ENCODE measurements at regions not wholly inside any gene's neighbourhood (a gene's known extent, or its start where the extent isn't known, plus 50 kb on each side); places are given as distances from the start of the nearest gene placed in this dataset.

DNA sequence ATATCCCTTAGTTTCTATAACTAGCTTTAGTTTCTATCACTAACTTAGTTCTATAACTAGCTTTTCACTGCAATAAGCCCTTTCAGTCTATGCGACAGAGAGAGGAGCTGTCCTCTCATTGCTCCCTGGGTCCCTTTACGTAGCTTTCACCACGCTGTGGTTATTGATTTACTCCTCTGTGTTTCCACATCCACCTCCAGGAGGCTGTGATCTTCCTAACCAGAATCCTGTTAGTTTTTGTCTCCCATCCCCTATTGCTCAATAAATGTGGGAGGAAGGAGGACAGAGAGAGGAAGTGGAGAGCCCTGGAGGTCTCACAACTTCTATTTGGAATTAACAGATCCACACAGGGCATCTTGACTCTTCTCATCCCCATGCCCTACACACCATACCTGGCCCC, 1036.1 kb downstream of the MCTP2 start:
- TF ChIP-seq TAF1 (IDR thresholded peaks at IDR 0.05; ENCODE audit: borderline replicate concordance, insufficient read depth, low read length) (no peak), POLR2AphosphoS5 (IDR thresholded peaks at IDR 0.05; ENCODE audit: low read depth, low read length) (no peak), FOXP2 (optimal IDR thresholded peaks at IDR 0.05; ENCODE audit: borderline replicate concordance, extremely low read depth, extremely low read length, insufficient read depth) (no peak), SIN3A (IDR thresholded peaks at IDR 0.05; ENCODE audit: borderline replicate concordance, insufficient read depth, low read length) (no peak)
- TF ChIP-seq, protein P1, sequence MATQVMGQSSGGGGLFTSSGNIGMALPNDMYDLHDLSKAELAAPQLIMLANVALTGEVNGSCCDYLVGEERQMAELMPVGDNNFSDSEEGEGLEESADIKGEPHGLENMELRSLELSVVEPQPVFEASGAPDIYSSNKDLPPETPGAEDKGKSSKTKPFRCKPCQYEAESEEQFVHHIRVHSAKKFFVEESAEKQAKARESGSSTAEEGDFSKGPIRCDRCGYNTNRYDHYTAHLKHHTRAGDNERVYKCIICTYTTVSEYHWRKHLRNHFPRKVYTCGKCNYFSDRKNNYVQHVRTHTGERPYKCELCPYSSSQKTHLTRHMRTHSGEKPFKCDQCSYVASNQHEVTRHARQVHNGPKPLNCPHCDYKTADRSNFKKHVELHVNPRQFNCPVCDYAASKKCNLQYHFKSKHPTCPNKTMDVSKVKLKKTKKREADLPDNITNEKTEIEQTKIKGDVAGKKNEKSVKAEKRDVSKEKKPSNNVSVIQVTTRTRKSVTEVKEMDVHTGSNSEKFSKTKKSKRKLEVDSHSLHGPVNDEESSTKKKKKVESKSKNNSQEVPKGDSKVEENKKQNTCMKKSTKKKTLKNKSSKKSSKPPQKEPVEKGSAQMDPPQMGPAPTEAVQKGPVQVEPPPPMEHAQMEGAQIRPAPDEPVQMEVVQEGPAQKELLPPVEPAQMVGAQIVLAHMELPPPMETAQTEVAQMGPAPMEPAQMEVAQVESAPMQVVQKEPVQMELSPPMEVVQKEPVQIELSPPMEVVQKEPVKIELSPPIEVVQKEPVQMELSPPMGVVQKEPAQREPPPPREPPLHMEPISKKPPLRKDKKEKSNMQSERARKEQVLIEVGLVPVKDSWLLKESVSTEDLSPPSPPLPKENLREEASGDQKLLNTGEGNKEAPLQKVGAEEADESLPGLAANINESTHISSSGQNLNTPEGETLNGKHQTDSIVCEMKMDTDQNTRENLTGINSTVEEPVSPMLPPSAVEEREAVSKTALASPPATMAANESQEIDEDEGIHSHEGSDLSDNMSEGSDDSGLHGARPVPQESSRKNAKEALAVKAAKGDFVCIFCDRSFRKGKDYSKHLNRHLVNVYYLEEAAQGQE (IDR thresholded peaks at IDR 0.05; ENCODE audit: insufficient read depth in 1 of 2, low read depth in 2 of 2, low read length in 2 of 2): no peak

DNA sequence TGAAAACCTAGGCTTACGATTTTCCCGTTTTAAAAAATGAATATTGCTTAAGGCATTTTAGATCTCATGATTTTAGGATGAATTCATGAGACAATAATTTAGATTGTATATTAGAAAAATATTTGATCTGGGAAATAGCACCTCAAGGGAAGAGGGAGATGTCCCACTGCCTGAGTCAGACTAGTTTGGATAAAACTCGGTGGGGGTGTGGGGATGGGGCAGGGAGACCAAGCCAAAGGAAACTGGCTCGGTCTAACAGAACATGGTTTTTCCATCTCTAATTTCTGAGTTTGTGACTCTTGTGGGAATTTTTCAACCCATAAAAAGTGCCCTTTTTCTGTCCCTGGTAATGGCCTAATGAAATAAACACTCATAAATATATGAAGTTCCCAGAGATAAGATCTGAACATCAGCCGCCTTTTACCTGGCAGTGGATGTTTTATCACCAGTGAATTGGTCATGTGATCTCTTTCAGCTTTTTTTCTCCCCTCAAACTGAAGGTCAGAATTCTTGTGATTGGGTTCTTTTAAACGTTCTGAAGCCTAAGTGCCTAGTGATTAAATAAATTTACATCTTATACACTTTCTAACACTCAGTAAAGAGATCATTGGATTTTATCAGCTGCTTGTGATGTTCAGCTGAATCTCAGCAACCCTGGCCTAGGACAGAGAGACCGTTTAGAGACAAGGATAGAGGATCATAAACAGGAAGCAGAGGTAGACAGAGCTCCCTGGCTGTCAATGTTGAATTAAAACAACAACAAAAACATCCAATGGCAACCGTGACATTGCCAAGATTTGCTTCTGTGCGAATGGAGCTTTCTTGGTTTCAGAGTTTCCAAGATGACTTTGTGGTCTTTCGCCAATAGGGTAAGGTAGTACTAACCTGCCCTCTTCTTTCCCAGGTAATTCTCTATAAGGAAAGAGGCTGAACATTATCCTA, 1038.2 kb downstream of the MCTP2 start:
- TF ChIP-seq SIN3A (IDR thresholded peaks at IDR 0.05; ENCODE audit: borderline replicate concordance, insufficient read depth, low read length) (no peak), POLR2AphosphoS5 (IDR thresholded peaks at IDR 0.05; ENCODE audit: low read depth, low read length) (no peak), FOXP2 (optimal IDR thresholded peaks at IDR 0.05; ENCODE audit: borderline replicate concordance, extremely low read depth, extremely low read length, insufficient read depth) (no peak), TAF1 (IDR thresholded peaks at IDR 0.05; ENCODE audit: borderline replicate concordance, insufficient read depth, low read length) (no peak)
- TF ChIP-seq, protein P1 (IDR thresholded peaks at IDR 0.05; ENCODE audit: insufficient read depth in 1 of 2, low read depth in 2 of 2, low read length in 2 of 2): no peak

DNA sequence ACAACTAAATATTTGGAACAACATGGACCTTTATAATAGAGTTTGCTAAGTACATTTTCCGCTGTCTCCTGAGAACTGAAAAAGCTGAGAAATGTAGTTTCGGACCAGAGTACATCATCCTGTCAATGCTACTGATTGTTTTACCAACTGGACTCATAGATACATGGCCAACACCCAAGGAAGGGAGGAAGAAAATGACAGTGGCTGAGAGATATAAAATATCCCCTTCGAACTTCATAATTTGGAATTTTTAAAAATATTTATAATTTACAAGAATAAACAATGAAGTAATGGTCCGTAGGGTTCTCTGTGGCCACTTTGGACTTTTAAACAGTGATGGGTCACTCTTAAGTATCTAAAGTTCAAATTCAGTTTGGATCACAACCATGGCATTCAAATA, 1042.7 kb downstream of the MCTP2 start:
- TF ChIP-seq TAF1 (IDR thresholded peaks at IDR 0.05; ENCODE audit: borderline replicate concordance, insufficient read depth, low read length): no peak
- TF ChIP-seq POLR2AphosphoS5 (IDR thresholded peaks at IDR 0.05; ENCODE audit: low read depth, low read length): no peak

DNA sequence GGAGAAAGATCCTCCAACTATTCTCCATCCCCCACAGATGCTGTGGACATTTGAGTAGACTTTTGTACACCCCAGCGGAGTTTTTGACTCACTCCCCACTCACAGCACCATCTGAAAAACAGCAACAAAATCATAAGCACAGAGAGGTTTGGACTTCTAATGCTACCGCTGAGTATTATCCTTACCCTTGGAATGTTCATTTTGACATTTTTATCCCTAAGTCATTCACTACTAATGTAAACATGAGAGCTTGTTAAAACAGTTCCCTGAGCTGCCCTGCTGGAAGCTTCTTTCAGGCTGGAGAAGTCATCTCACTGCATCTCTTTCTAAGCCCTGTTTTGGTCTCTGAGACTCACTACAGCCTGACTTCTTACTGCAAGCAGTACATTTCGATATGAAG, 1045.9 kb downstream of the MCTP2 start:
- TF ChIP-seq FOXP2 (optimal IDR thresholded peaks at IDR 0.05; ENCODE audit: borderline replicate concordance, extremely low read depth, extremely low read length, insufficient read depth) (no peak), TAF1 (IDR thresholded peaks at IDR 0.05; ENCODE audit: borderline replicate concordance, insufficient read depth, low read length) (no peak), SIN3A (IDR thresholded peaks at IDR 0.05; ENCODE audit: borderline replicate concordance, insufficient read depth, low read length) (no peak), POLR2AphosphoS5 (IDR thresholded peaks at IDR 0.05; ENCODE audit: low read depth, low read length) (no peak)

DNA sequence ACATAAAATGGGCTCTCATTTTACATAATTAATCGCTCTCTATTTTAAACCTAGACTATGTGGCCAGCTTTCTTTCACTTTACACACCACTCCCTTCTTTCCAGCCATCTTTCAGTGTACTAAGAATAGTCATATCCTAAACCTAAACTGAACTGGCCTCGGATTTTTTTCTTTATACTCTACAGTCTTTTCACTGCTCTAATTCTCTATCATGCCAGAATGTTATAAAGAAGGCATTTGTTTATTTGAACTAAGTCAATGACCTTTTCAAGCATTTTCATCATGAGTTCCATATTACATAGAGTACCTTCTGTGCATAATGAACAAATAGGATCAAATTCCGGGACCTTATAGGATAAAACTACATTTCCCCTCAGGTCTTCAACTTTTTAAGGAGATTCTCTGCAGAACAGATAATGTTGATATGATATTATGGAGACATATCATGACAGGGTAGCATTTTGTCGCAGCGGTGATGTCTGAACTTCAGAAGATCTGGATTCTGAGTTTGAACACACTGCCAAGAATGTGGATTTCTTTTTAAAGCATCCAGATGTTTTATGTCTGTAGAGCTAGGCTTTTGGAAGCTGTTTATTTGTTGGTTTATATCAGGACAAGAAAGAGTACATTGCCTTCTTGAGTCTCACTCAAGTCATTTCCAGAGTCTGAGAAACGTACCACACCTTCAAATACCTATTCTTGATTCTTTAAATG, 1047.3 kb downstream of the MCTP2 start:
- TF ChIP-seq TAF1 (IDR thresholded peaks at IDR 0.05; ENCODE audit: borderline replicate concordance, insufficient read depth, low read length): no peak
- TF ChIP-seq, protein P1 (IDR thresholded peaks at IDR 0.05; ENCODE audit: insufficient read depth in 1 of 2, low read depth in 2 of 2, low read length in 2 of 2): no peak
- no peak for TF ChIP-seq FOXP2 (optimal IDR thresholded peaks at IDR 0.05; ENCODE audit: borderline replicate concordance, extremely low read depth, extremely low read length, insufficient read depth)
- no peak for TF ChIP-seq SIN3A (IDR thresholded peaks at IDR 0.05; ENCODE audit: borderline replicate concordance, insufficient read depth, low read length)
- TF ChIP-seq POLR2AphosphoS5 (IDR thresholded peaks at IDR 0.05; ENCODE audit: low read depth, low read length): no peak

All from PFSK-1 (cell line).